K562 (cell line): ENCODE measurements at regions not wholly inside any gene's neighbourhood (a gene's known extent, or its start where the extent isn't known, plus 50 kb on each side); places are given as distances from the start of the nearest gene placed in this dataset.

Experiments used
- ATAC-seq: fragments of 200-7000 bp; cut with Tn5 transposase; 3 replicates; pipeline ENCODE4 v1.9.1; 2020; ENCODE audit warnings: moderate library complexity
- BruUV-seq: library from RNA; stranded (reverse); fragments of 400-500 nt; replicated peaks from 2 replicates; lab custom pipeline; 2021; lab: Mats Ljungman, UMichigan
- CTCF ChIA-PET: fragments of 300-600 bp; formaldehyde crosslinking; extraction: SDS; loops from one replicate; lab custom pipeline; 2021; ENCODE audit warnings: low intra/inter-chr PET ratio; lab: Yijun Ruan, JAX
- POLR2A ChIA-PET: fragments of 300-600, 350-650 bp; sonication (Branson Sonifier 250); formaldehyde crosslinking; extraction: SDS; loops from one replicate; lab custom pipeline; 2021; ENCODE audit warnings: antibody characterized with exemption, inconsistent platforms; lab: Yijun Ruan, JAX
- DNase-seq, 4 experiments: peaks; one replicate each; pipeline versions ENCODE4 v3.0.0 to v3.0.0-alpha.2; 2011 to 2018; ENCODE audit warnings: low spot score in 3 of 4, mixed read lengths in 3 of 4; ENCODE audit errors: extremely low read depth in 1 of 4
- FAIRE-seq: peaks from 2 replicates; lab custom pipeline; 2011; peaks lifted over from hg19 to GRCh38; lab: Jason Lieb, UNC
- H2AFZ ChIP-seq: 2 replicates; pipeline ENCODE4 v1.6.0; 2011; ENCODE audit warnings: low read depth, low read length, control low read depth, inconsistent platforms
- H3K27ac ChIP-seq: fragments of 200-600 bp; 3 replicates; pipeline ENCODE4 v1.8.0; 2011; ENCODE audit warnings: low read depth, mild to moderate bottlenecking, control low read depth, inconsistent platforms, low read length, moderate library complexity, mixed read lengths; ENCODE audit errors: extremely low read depth
- H3K27me3 ChIP-seq, 2 experiments: fragments of 300-600 bp in 1 of 2; 2 replicates in 1 of 2; 3 replicates in 1 of 2; pipeline versions ENCODE4 v1.6.0 to v1.8.0; 2011; ENCODE audit warnings: inconsistent platforms in 2 of 2, low read length in 2 of 2, mild to moderate bottlenecking in 1 of 2, mixed read lengths in 1 of 2, moderate library complexity in 1 of 2; ENCODE audit not compliant: control insufficient read depth in 2 of 2, insufficient read depth in 2 of 2
- H3K36me3 ChIP-seq: fragments of 300-600 bp; 3 replicates; pipeline ENCODE4 v1.8.0; 2011; ENCODE audit warnings: mild to moderate bottlenecking, low read length, inconsistent platforms; ENCODE audit not compliant: control insufficient read depth, insufficient read depth
- H3K4me1 ChIP-seq, 2 experiments: fragments of 200-600 bp in 1 of 2; replicated peaks in 1 of 2; 2 replicates in 1 of 2; 3 replicates in 1 of 2; pipeline versions ENCODE4 v1.5.1 to v1.8.0; 2011; ENCODE audit warnings: inconsistent platforms in 2 of 2, low read length in 2 of 2, mild to moderate bottlenecking in 1 of 2, mixed read lengths in 1 of 2, moderate library complexity in 1 of 2; ENCODE audit not compliant: control insufficient read depth in 2 of 2, insufficient read depth in 2 of 2
- H3K4me2 ChIP-seq: 2 replicates; pipeline ENCODE4 v1.6.1; 2011; ENCODE audit warnings: low read length, control low read depth, inconsistent platforms, mixed read lengths; ENCODE audit not compliant: insufficient read depth
- H3K4me3 ChIP-seq: fragments of 200-600 bp; sonication (generic), shearing (Covaris generic); 2 replicates; pipeline ENCODE4 v1.5.1; 2016; ENCODE audit warnings: control low read depth, inconsistent platforms
- H3K79me2 ChIP-seq: fragments of 200-600 bp; 3 replicates; pipeline ENCODE4 v1.8.0; 2011; ENCODE audit warnings: low read length, inconsistent platforms; ENCODE audit not compliant: control insufficient read depth, insufficient read depth
- H3K9ac ChIP-seq, 2 experiments: 2 replicates each; pipeline versions ENCODE4 v1.6.0 to v1.6.1; 2011; ENCODE audit warnings: low read depth in 2 of 2, low read length in 2 of 2, control low read depth in 1 of 2, inconsistent platforms in 1 of 2, mild to moderate bottlenecking in 1 of 2, mixed read lengths in 1 of 2; ENCODE audit not compliant: insufficient read depth in 1 of 2
- H3K9me1 ChIP-seq: one replicate; pipeline ENCODE4 v1.6.0; 2011; ENCODE audit warnings: inconsistent platforms, mild to moderate bottlenecking, low read length, moderate library complexity; ENCODE audit not compliant: control insufficient read depth, insufficient read depth
- H3K9me3 ChIP-seq: replicated peaks from 2 replicates; pipeline ENCODE4 v1.5.1; 2011; ENCODE audit warnings: low read depth, low read length, inconsistent platforms; ENCODE audit not compliant: control insufficient read depth, insufficient read depth
- H4K20me1 ChIP-seq: replicated peaks from 2 replicates; pipeline ENCODE4 v1.6.1; 2011; ENCODE audit warnings: low read length, inconsistent platforms, mixed read lengths; ENCODE audit not compliant: control insufficient read depth, insufficient read depth
- ESRRB ChIP-seq: fragments of 250-450 bp; sonication (Bioruptor Pico); IDR thresholded peaks from 2 replicates; pipeline ENCODE4 v1.5.0; 2020; ENCODE audit warnings: mild to moderate bottlenecking, moderate library complexity, borderline replicate concordance
- GABPB2 ChIP-seq: fragments of 250-450 bp; sonication (Bioruptor Pico); conservative IDR thresholded peaks from 2 replicates; pipeline ENCODE4 v1.5.1; 2021; ENCODE audit warnings: mild to moderate bottlenecking
- GTF2E2 ChIP-seq: fragments of 200-800 bp; sonication (Bioruptor generic); IDR thresholded peaks from 2 replicates; pipeline ENCODE4 v1.6.1; 2016; ENCODE audit warnings: missing genetic modification characterization, missing compliant biosample characterization
- PHF20 ChIP-seq: fragments of 450-650 bp; IDR thresholded peaks from 2 replicates; pipeline ENCODE4 v1.6.1; 2018; ENCODE audit not compliant: partially characterized antibody
- SRSF9 ChIP-seq: fragments of 200-400 bp; formaldehyde crosslinking; IDR thresholded peaks from 2 replicates; pipeline ENCODE4 v1.6.1; 2017; ENCODE audit warnings: low read depth, low read length, borderline replicate concordance
- ZNF764 ChIP-seq: fragments of 250-450 bp; sonication (Bioruptor Pico); IDR thresholded peaks from 2 replicates; pipeline ENCODE4 v1.4.0; 2020; ENCODE audit warnings: low read depth, mild to moderate bottlenecking, moderate library complexity
- WGBS: fragments of 100-300 bp; shearing (Covaris generic); methylation state at CpG from one replicate; pipeline ENCODE4 v1.1.6; 2016; ENCODE audit warnings: low coverage, mixed read lengths; ENCODE audit not compliant: insufficient coverage; ENCODE audit errors: missing lambda C conversion rate; 5-methylcytosine and 5-hydroxymethylcytosine counted together
- in situ Hi-C: fragments of 300-500 bp; cut with MboI; formaldehyde crosslinking; loops from 4 replicates; pipeline ENCODE4 v1.15.0; 2018; ENCODE audit warnings: inconsistent platforms, mixed read lengths
- intact Hi-C: fragments of 100-400 bp; cut with micrococcal nuclease; formaldehyde crosslinking; loops from 2 replicates; pipeline ENCODE4 v1.14.2; 2022
- TF ChIP-seq, protein P1 (sequence below): fragments of 450-650 bp; formaldehyde crosslinking; IDR thresholded peaks from 2 replicates; pipeline ENCODE4 v1.4.0; 2020; ENCODE audit warnings: mild to moderate bottlenecking
- TF ChIP-seq, protein P2 (sequence below): sonication (generic); formaldehyde crosslinking; IDR thresholded peaks from 2 replicates; pipeline ENCODE4 v1.8.0; 2022; ENCODE audit warnings: mild to moderate bottlenecking, missing genetic modification reagents
- TF ChIP-seq, protein P3 (sequence below): fragments of 450-650 bp; IDR thresholded peaks from 2 replicates; pipeline ENCODE4 v1.6.1; 2016; ENCODE audit warnings: mild to moderate bottlenecking
- TF ChIP-seq, protein P4 (sequence below): fragments of 450-650 bp; IDR thresholded peaks from 2 replicates; pipeline ENCODE4 v1.7.1; 2018; ENCODE audit warnings: mild to moderate bottlenecking, low read depth; ENCODE audit not compliant: partially characterized antibody

DNA sequence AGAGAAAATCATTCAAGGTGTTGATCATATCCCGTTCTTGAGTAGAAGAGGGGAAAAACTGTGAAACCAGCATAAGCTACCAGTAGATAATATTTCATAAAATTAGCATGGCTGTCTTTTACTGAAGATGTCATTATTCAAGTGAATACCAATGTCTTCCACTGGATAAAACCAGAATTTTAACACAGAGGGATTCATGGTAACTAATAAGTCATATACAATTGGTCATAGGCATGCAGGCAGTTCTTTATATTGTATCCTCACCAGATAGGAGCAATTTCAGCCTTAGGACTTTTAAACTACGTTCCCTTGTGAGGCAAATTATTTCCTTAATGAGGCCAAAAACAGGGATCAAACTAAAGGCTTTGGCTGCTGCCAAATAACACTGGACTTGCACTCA is 202.3 kb upstream of the PITRM1 start:
- intact Hi-C loops (no loop called here), in situ Hi-C loops (no loop called here)
- DNase-seq (no peak), FAIRE-seq (no peak), ATAC-seq (no peak)
- WGBS: 5% methylated on average over 2 of the region's 2 CpGs
- Histone ChIP-seq H3K9me1 (no peaks in the 10 kb centered on the region), H3K4me1 (no peaks in the 10 kb centered on the region), H3K4me2 (no peak overlapping the region), H3K9ac (no peak overlapping the region), H3K27me3 (peaks cover 0 to 19% of the 10 kb centered on the region in 2 experiments; a peak in 2 of 5 replicates), H3K79me2 (no peaks in the 10 kb centered on the region), H3K36me3 (no peaks in the 10 kb centered on the region), H4K20me1 (no peaks in the 10 kb centered on the region), H3K9me3 (0 out of 2 replicates have a peak, but pooled peaks cover 3% of the 10 kb centered on the region), H3K4me3 (no peak overlapping the region), H2AFZ (no peak overlapping the region), H3K27ac (no peak overlapping the region)
- CTCF ChIA-PET: no interaction called here
- no TSS peak for BruUV-seq
- POLR2A ChIA-PET: no interaction called here
- TF ChIP-seq ZNF764 (CRISPR knock-in tag): no peak
- TF ChIP-seq PHF20: no peak
- no peak for TF ChIP-seq SRSF9
- no peak for TF ChIP-seq GTF2E2 (tag)
- TF ChIP-seq, protein P1, sequence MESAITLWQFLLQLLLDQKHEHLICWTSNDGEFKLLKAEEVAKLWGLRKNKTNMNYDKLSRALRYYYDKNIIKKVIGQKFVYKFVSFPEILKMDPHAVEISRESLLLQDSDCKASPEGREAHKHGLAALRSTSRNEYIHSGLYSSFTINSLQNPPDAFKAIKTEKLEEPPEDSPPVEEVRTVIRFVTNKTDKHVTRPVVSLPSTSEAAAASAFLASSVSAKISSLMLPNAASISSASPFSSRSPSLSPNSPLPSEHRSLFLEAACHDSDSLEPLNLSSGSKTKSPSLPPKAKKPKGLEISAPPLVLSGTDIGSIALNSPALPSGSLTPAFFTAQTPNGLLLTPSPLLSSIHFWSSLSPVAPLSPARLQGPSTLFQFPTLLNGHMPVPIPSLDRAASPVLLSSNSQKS (CRISPR knock-in tag): no peak
- TF ChIP-seq ESRRB (CRISPR knock-in tag): no peak
- TF ChIP-seq, protein P2, sequence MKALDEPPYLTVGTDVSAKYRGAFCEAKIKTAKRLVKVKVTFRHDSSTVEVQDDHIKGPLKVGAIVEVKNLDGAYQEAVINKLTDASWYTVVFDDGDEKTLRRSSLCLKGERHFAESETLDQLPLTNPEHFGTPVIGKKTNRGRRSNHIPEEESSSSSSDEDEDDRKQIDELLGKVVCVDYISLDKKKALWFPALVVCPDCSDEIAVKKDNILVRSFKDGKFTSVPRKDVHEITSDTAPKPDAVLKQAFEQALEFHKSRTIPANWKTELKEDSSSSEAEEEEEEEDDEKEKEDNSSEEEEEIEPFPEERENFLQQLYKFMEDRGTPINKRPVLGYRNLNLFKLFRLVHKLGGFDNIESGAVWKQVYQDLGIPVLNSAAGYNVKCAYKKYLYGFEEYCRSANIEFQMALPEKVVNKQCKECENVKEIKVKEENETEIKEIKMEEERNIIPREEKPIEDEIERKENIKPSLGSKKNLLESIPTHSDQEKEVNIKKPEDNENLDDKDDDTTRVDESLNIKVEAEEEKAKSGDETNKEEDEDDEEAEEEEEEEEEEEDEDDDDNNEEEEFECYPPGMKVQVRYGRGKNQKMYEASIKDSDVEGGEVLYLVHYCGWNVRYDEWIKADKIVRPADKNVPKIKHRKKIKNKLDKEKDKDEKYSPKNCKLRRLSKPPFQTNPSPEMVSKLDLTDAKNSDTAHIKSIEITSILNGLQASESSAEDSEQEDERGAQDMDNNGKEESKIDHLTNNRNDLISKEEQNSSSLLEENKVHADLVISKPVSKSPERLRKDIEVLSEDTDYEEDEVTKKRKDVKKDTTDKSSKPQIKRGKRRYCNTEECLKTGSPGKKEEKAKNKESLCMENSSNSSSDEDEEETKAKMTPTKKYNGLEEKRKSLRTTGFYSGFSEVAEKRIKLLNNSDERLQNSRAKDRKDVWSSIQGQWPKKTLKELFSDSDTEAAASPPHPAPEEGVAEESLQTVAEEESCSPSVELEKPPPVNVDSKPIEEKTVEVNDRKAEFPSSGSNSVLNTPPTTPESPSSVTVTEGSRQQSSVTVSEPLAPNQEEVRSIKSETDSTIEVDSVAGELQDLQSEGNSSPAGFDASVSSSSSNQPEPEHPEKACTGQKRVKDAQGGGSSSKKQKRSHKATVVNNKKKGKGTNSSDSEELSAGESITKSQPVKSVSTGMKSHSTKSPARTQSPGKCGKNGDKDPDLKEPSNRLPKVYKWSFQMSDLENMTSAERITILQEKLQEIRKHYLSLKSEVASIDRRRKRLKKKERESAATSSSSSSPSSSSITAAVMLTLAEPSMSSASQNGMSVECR (CRISPR knock-in tag): no peak
- TF ChIP-seq, protein P3, sequence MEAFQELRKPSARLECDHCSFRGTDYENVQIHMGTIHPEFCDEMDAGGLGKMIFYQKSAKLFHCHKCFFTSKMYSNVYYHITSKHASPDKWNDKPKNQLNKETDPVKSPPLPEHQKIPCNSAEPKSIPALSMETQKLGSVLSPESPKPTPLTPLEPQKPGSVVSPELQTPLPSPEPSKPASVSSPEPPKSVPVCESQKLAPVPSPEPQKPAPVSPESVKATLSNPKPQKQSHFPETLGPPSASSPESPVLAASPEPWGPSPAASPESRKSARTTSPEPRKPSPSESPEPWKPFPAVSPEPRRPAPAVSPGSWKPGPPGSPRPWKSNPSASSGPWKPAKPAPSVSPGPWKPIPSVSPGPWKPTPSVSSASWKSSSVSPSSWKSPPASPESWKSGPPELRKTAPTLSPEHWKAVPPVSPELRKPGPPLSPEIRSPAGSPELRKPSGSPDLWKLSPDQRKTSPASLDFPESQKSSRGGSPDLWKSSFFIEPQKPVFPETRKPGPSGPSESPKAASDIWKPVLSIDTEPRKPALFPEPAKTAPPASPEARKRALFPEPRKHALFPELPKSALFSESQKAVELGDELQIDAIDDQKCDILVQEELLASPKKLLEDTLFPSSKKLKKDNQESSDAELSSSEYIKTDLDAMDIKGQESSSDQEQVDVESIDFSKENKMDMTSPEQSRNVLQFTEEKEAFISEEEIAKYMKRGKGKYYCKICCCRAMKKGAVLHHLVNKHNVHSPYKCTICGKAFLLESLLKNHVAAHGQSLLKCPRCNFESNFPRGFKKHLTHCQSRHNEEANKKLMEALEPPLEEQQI: no peak
- TF ChIP-seq, protein P4, sequence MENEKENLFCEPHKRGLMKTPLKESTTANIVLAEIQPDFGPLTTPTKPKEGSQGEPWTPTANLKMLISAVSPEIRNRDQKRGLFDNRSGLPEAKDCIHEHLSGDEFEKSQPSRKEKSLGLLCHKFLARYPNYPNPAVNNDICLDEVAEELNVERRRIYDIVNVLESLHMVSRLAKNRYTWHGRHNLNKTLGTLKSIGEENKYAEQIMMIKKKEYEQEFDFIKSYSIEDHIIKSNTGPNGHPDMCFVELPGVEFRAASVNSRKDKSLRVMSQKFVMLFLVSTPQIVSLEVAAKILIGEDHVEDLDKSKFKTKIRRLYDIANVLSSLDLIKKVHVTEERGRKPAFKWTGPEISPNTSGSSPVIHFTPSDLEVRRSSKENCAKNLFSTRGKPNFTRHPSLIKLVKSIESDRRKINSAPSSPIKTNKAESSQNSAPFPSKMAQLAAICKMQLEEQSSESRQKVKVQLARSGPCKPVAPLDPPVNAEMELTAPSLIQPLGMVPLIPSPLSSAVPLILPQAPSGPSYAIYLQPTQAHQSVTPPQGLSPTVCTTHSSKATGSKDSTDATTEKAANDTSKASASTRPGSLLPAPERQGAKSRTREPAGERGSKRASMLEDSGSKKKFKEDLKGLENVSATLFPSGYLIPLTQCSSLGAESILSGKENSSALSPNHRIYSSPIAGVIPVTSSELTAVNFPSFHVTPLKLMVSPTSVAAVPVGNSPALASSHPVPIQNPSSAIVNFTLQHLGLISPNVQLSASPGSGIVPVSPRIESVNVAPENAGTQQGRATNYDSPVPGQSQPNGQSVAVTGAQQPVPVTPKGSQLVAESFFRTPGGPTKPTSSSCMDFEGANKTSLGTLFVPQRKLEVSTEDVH: no peak
- TF ChIP-seq GABPB2 (CRISPR knock-in tag): no peak
